ENCODE measurements at regions not wholly inside any gene's neighbourhood (a gene's known extent, or its start where the extent isn't known, plus 50 kb on each side); places are given as distances from the start of the nearest gene placed in this dataset.

DNA sequence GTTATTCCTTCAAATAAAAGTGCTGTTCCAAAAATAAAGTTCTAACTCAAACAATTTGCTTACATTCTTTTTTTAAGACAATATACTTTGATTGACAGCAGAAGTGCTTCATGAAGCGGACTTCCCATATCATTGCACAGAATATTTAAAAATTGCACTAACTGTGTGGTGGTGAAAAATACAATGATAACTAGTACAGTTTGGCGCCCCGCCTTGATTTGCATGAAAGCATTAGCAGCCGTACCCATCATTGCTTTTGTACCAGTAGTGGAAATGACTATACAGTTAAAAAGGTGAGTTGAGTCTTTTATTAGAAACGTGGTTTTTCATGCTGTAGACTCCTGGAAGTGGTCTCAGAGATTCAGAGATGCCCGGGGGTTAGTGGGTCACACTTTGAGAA is 69.5 kb upstream of the MAP3K1 start:
- Histone ChIP-seq H2BK5ac (ENCODE audit: insufficient read length, low read length) (no peak overlapping the region), H3K27ac (ENCODE audit: insufficient read length, low read depth, low read length) (no peak overlapping the region), H3K4me1 (ENCODE audit: insufficient read depth, low read length) (no peaks in the 10 kb centered on the region), H3K9ac (ENCODE audit: extremely low read depth, insufficient read length, low read length) (no peak overlapping the region), H4K20me1 (ENCODE audit: control insufficient read depth, insufficient read depth, insufficient read length) (no peaks in the 10 kb centered on the region), H2BK15ac (ENCODE audit: low read depth, low read length) (no peak overlapping the region), H2BK20ac (ENCODE audit: low read depth, low read length, poor library complexity, severe bottlenecking) (no peak overlapping the region), H3K56ac (ENCODE audit: insufficient read length, low read depth, low read length) (no peak overlapping the region), H4K8ac (replicated peaks; ENCODE audit: insufficient read length, low read depth, low read length) (no peak overlapping the region), H3K14ac (ENCODE audit: insufficient read depth, low read length) (no peak overlapping the region), H3K79me2 (ENCODE audit: insufficient read depth, low read length) (no peaks in the 10 kb centered on the region), H3K23me2 (ENCODE audit: insufficient read length, low read depth, low read length, poor library complexity, severe bottlenecking) (no peaks in the 10 kb centered on the region), H3K27me3 (ENCODE audit: insufficient read depth, low read length) (no peaks in the 10 kb centered on the region), H3K18ac (ENCODE audit: insufficient read length, low read depth, low read length) (no peak overlapping the region), H3K9me3 (ENCODE audit: control insufficient read depth, low read depth, low read length) (no peaks in the 10 kb centered on the region), H3K4me2 (ENCODE audit: insufficient read depth, insufficient read length, low read length) (no peak overlapping the region), H3K79me1 (ENCODE audit: insufficient read depth, low read depth, low read length, poor library complexity, severe bottlenecking) (no peaks in the 10 kb centered on the region), H2AK5ac (ENCODE audit: insufficient read length, low read length) (no peak overlapping the region), H3K4ac (ENCODE audit: low read depth, low read length) (no peak overlapping the region), H2AFZ (ENCODE audit: low read length) (no peak overlapping the region), H4K5ac (ENCODE audit: insufficient read length, low read depth, low read length) (no peak overlapping the region), H3K23ac (ENCODE audit: insufficient read length, low read depth, low read length) (no peak overlapping the region), H4K91ac (ENCODE audit: insufficient read length, low read depth, low read length) (no peak overlapping the region), H3T11ph (ENCODE audit: low read length) (no peak overlapping the region), H2BK120ac (ENCODE audit: low read depth, low read length, poor library complexity, severe bottlenecking) (no peak overlapping the region), H2BK12ac (ENCODE audit: insufficient read length, low read depth, low read length) (no peak overlapping the region)
- Mint-ChIP-seq H3K4me3 (no peak overlapping the region), H3K27ac (no peak overlapping the region), H3K9me3 (no peaks in the 10 kb centered on the region; a peak in 2 of 5 replicates), H3K36me3 (ENCODE audit: insufficient read depth in 1 of 3, low read depth in 3 of 3) (no peaks in the 10 kb centered on the region), H3K27me3 (ENCODE audit: low read depth) (no peaks in the 10 kb centered on the region), H3K4me1 (no peaks in the 10 kb centered on the region)
- WGBS (ENCODE audit: extremely low coverage, insufficient read length, low lambda C conversion rate) = no CpG with 5 or more reads among the region's 6 CpGs
- no peak for DNase-seq
- TF ChIP-seq, protein P1, sequence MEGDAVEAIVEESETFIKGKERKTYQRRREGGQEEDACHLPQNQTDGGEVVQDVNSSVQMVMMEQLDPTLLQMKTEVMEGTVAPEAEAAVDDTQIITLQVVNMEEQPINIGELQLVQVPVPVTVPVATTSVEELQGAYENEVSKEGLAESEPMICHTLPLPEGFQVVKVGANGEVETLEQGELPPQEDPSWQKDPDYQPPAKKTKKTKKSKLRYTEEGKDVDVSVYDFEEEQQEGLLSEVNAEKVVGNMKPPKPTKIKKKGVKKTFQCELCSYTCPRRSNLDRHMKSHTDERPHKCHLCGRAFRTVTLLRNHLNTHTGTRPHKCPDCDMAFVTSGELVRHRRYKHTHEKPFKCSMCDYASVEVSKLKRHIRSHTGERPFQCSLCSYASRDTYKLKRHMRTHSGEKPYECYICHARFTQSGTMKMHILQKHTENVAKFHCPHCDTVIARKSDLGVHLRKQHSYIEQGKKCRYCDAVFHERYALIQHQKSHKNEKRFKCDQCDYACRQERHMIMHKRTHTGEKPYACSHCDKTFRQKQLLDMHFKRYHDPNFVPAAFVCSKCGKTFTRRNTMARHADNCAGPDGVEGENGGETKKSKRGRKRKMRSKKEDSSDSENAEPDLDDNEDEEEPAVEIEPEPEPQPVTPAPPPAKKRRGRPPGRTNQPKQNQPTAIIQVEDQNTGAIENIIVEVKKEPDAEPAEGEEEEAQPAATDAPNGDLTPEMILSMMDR (conservative IDR thresholded peaks at IDR 0.05) = no peak

Data from H9 (cell line).